ENCODE measurements at regions not wholly inside any gene's neighbourhood (a gene's known extent, or its start where the extent isn't known, plus 50 kb on each side); places are given as distances from the start of the nearest gene placed in this dataset.
A peak's percentile ranks its signal among the peaks of the same experiment; 100 is the strongest.

DNA sequence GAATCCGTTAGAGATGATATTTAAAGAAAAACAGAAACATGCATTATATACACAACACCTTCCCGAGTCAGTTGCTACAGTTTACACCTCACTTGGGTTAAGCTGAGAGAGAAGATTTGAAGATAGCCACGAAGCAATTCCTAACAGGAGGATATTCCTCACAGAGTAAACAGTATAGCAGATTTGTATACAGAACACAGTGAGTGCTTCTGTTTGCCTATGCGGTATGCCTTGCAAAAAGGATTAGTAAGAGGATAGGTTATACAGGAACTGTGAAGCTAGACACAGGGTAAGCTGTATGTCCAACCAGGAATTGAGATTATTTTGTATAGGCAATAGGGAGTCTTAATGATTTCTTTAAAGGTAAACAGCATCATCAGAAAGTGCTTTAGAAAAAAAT lies 471.8 kb downstream of the LIG4 start:
- no peak for DNase-seq
- H3K36me3 ChIP-seq, result no peaks in the 10 kb centered on the region
- no peak for TF ChIP-seq CTCF (IDR thresholded peaks at IDR 0.05; ENCODE audit: low read depth, low read length)
- H3K27ac ChIP-seq, result peak overlapping the region; percentile 57
- H3K4me3 ChIP-seq (ENCODE audit: low read depth, low read length), result no peak overlapping the region
- H3K9me3 ChIP-seq (ENCODE audit: severe bottlenecking), result no peaks in the 10 kb centered on the region
- H3K27me3 ChIP-seq (ENCODE audit: insufficient read depth, low read depth, severe bottlenecking), result no peaks in the 10 kb centered on the region

GRCh38 chr13:107743100-107743499 lies 472.2 kb downstream of the LIG4 start:
- H3K9me3 ChIP-seq (ENCODE audit: severe bottlenecking), result no peaks in the 10 kb centered on the region
- DNase-seq, result no peak
- peak overlapping the region; percentile 57 for H3K27ac ChIP-seq

DNA sequence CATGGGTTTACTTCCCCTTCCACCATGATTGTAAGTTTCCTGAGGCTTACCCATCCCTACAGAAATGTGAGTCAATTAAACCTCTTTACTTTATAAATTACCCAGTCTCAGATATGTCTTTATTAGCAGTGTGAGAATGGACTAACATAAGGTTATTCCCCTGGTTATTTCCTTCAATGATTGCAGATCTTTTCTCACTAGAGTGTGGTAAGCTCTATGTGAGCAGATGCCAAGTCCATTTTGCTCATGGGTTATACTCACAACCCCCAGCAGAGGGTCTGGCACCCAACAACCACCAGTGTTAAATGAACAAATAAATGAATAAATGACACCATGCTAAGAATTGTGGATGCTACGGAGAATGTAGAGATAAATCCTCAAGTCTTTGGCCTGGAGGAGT lies 472.8 kb downstream of the LIG4 start:
- Histone ChIP-seq H3K36me3 (no peaks in the 10 kb centered on the region), H3K27ac (no peak overlapping the region), H3K9me3 (ENCODE audit: severe bottlenecking) (no peaks in the 10 kb centered on the region), H3K27me3 (ENCODE audit: insufficient read depth, low read depth, severe bottlenecking) (no peaks in the 10 kb centered on the region), H3K4me3 (ENCODE audit: low read depth, low read length) (no peak overlapping the region)
- TF ChIP-seq CTCF (IDR thresholded peaks at IDR 0.05; ENCODE audit: low read depth, low read length), result no peak
- DNase-seq, result peak; percentile 37

More at GRCh38 chr13:107743100-107743499, 472.2 kb downstream of the LIG4 start:
- TF ChIP-seq CTCF (IDR thresholded peaks at IDR 0.05; ENCODE audit: low read depth, low read length), result no peak
- Histone ChIP-seq H3K4me3 (ENCODE audit: low read depth, low read length) (no peak overlapping the region), H3K36me3 (no peaks in the 10 kb centered on the region), H3K27me3 (ENCODE audit: insufficient read depth, low read depth, severe bottlenecking) (no peaks in the 10 kb centered on the region)

DNA sequence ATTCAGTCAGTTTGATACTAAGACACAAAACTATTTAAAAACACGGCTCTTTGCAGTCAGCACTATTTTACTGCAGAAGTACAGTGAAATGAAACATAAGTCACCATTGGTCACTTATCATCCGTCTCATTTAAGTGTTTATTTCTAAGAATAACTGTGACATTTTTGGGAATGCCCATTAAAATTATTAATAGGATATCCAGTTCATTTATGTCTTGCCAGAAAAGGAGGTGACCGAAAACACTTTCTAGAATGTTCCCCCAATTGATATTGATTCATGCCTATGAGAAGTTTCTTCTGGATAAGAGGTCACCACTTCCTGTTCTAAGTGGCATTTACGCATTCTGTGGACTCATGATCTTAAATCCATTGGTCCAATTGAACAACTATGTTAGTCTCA lies 477.3 kb downstream of the LIG4 start:
- no peak for DNase-seq
- TF ChIP-seq CTCF (IDR thresholded peaks at IDR 0.05; ENCODE audit: low read depth, low read length), result no peak
- Histone ChIP-seq H3K9me3 (ENCODE audit: severe bottlenecking) (no peaks in the 10 kb centered on the region), H3K27ac (no peak overlapping the region), H3K36me3 (no peaks in the 10 kb centered on the region), H3K27me3 (ENCODE audit: insufficient read depth, low read depth, severe bottlenecking) (no peaks in the 10 kb centered on the region), H3K4me3 (ENCODE audit: low read depth, low read length) (no peak overlapping the region)

DNA sequence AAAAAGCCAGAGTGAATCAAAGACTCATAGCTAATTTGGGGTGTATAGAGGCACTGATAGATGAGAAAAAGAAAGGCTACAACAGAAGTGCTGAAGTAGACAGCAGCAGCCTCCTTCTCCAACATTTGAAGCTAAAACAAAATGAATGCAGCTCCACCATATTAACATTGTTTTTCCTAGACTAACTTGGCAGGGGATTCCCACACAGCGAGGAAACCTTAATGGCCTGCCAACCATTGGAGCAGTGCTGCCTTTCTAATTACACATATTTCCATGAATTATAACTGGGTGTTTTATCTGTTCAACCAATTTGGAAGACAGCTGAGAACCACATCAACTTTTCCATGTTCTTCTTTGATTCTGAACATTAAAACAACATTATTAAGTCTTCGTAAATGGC lies 478.6 kb downstream of the LIG4 start:
- H3K4me3 ChIP-seq (ENCODE audit: low read depth, low read length), result no peak overlapping the region
- H3K36me3 ChIP-seq, result no peaks in the 10 kb centered on the region
- H3K27ac ChIP-seq, result no peak overlapping the region
- H3K9me3 ChIP-seq (ENCODE audit: severe bottlenecking), result no peaks in the 10 kb centered on the region
- no peaks in the 10 kb centered on the region for H3K27me3 ChIP-seq (ENCODE audit: insufficient read depth, low read depth, severe bottlenecking)
- no peak for DNase-seq
- TF ChIP-seq CTCF (IDR thresholded peaks at IDR 0.05; ENCODE audit: low read depth, low read length), result no peak

- TF ChIP-seq CTCF (IDR thresholded peaks at IDR 0.05; ENCODE audit: low read depth, low read length), result no peak
These were observed 479.2 kb downstream of the LIG4 start for GRCh38 chr13:107736170-107736569.

More at GRCh38 chr13:107736170-107736569, 479.2 kb downstream of the LIG4 start:
- Histone ChIP-seq H3K27me3 (ENCODE audit: insufficient read depth, low read depth, severe bottlenecking) (no peaks in the 10 kb centered on the region), H3K36me3 (no peaks in the 10 kb centered on the region), H3K9me3 (ENCODE audit: severe bottlenecking) (no peaks in the 10 kb centered on the region), H3K4me3 (ENCODE audit: low read depth, low read length) (no peak overlapping the region), H3K27ac (no peak overlapping the region)
- DNase-seq, result no peak

Measured in WERI-Rb-1 (cell line).